Right lobe of liver (tissue), 4 donors: ENCODE measurements at regions not wholly inside any gene's neighbourhood (a gene's known extent, or its start where the extent isn't known, plus 50 kb on each side); places are given as distances from the start of the nearest gene placed in this dataset.

Experiments
- CTCF ChIP-seq, 4 donors: fragments of 200-600 bp in 3 of 4; fragments of 450-650 bp in 1 of 4; IDR thresholded peaks; one replicate each; pipeline versions ENCODE4 v1.5.1 to v1.8.0; 2016 to 2022; ENCODE audit warnings: antibody characterized with exemption in 4 of 4, mild to moderate bottlenecking in 2 of 4
- POLR2A ChIP-seq: fragments of 450-650 bp; IDR thresholded peaks from one replicate; pipeline ENCODE4 v1.6.1; 2017; ENCODE audit warnings: antibody characterized with exemption, mild to moderate bottlenecking
- donor health status: DM: no; HTN: no; CAD: no.
- donor health status: DM: no; HTN: no; CAD: no.
- donor health status: DM: no; HTN: yes; CAD: no.

DNA sequence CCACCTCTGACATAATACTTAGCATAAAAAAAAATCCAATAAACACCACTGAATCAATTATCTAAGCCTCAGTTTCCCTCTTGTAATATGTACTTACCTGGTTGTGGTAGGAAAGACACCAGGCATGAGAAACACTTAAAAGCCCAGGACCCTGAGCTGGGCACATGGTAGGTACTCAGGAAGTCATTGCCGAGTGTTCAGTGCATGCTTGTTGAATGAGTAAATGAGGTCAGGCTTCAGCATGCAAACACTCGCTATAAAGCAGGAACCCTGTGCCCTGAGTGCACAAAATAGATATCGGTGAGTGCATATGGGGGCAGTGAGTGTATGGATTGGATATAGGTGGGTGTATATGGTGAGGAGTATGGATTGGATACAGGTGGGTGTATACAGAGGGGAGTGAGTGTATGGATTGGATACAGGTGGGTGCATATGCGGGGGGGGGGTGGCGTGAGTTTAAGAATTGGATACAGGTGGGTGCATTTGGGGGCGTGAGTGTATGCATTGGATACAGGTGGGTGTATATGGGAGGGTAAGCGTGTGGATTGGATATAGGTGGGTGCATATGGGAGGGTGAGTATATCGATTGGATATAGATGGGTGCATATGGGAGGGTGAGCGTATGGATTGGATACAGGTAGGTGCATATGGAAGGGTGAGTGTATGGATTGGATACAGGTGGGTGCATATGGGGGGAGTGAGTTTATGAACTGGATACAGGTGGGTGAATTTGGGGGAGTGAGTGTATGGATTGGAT is 194.3 kb upstream of the MSX2 start:
- TF ChIP-seq CTCF (IDR thresholded peaks at IDR 0.05) (no peak), POLR2A (no peak)
